ENCODE measurements at regions not wholly inside any gene's neighbourhood (a gene's known extent, or its start where the extent isn't known, plus 50 kb on each side); places are given as distances from the start of the nearest gene placed in this dataset.

DNA sequence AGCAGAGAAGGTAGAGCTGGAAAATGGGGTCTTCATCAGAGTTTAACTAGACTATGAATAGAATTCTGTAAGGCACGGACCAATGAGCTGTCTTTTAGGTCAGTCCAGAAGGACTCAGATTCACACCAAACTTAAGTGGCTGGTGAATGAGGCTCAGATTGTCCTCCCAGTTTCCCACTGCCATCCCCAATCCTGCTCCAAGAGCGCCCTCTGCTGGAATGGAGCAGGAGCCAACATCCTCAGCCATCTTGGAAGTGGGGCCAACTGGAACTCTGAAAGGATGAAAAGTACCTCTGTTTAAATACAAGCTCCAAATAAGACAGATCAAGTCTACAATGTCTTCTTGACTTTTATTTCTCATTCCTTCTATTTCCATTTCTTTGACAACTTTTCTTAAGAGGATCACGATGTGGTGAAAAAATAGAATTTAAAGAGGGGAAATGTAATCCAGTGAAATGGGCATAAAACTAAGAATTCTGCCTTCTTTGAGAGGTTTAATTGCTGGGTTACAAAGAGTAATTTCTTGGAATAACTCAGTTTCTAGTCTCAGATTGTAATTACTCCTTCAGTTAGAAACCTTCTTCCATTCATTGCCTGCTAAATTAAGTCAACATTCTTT lies 217.1 kb upstream of the TPRG1 start:
- TF ChIP-seq ZFP30 (CRISPR knock-in tag; IDR thresholded peaks at IDR 0.05), result no peak
- TF ChIP-seq PPARA (CRISPR knock-in tag; IDR thresholded peaks at IDR 0.05; ENCODE audit: borderline replicate concordance), result no peak
- no peak for TF ChIP-seq ARNTL (CRISPR knock-in tag; IDR thresholded peaks at IDR 0.05; ENCODE audit: borderline replicate concordance, low read depth)
- TF ChIP-seq ZFP3 (CRISPR knock-in tag; IDR thresholded peaks at IDR 0.05), result no peak
- TF ChIP-seq, protein P1, sequence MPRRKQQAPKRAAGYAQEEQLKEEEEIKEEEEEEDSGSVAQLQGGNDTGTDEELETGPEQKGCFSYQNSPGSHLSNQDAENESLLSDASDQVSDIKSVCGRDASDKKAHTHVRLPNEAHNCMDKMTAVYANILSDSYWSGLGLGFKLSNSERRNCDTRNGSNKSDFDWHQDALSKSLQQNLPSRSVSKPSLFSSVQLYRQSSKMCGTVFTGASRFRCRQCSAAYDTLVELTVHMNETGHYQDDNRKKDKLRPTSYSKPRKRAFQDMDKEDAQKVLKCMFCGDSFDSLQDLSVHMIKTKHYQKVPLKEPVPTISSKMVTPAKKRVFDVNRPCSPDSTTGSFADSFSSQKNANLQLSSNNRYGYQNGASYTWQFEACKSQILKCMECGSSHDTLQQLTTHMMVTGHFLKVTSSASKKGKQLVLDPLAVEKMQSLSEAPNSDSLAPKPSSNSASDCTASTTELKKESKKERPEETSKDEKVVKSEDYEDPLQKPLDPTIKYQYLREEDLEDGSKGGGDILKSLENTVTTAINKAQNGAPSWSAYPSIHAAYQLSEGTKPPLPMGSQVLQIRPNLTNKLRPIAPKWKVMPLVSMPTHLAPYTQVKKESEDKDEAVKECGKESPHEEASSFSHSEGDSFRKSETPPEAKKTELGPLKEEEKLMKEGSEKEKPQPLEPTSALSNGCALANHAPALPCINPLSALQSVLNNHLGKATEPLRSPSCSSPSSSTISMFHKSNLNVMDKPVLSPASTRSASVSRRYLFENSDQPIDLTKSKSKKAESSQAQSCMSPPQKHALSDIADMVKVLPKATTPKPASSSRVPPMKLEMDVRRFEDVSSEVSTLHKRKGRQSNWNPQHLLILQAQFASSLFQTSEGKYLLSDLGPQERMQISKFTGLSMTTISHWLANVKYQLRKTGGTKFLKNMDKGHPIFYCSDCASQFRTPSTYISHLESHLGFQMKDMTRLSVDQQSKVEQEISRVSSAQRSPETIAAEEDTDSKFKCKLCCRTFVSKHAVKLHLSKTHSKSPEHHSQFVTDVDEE (CRISPR knock-in tag; IDR thresholded peaks at IDR 0.05), result no peak
- no peak for TF ChIP-seq BACH2 (CRISPR knock-in tag; IDR thresholded peaks at IDR 0.05; ENCODE audit: borderline replicate concordance)
- no peak for TF ChIP-seq RARB (CRISPR knock-in tag; IDR thresholded peaks at IDR 0.05)
- TF ChIP-seq, protein P2, sequence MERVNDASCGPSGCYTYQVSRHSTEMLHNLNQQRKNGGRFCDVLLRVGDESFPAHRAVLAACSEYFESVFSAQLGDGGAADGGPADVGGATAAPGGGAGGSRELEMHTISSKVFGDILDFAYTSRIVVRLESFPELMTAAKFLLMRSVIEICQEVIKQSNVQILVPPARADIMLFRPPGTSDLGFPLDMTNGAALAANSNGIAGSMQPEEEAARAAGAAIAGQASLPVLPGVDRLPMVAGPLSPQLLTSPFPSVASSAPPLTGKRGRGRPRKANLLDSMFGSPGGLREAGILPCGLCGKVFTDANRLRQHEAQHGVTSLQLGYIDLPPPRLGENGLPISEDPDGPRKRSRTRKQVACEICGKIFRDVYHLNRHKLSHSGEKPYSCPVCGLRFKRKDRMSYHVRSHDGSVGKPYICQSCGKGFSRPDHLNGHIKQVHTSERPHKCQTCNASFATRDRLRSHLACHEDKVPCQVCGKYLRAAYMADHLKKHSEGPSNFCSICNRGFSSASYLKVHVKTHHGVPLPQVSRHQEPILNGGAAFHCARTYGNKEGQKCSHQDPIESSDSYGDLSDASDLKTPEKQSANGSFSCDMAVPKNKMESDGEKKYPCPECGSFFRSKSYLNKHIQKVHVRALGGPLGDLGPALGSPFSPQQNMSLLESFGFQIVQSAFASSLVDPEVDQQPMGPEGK (CRISPR knock-in tag; IDR thresholded peaks at IDR 0.05; ENCODE audit: borderline replicate concordance), result no peak
- TF ChIP-seq, protein P3, sequence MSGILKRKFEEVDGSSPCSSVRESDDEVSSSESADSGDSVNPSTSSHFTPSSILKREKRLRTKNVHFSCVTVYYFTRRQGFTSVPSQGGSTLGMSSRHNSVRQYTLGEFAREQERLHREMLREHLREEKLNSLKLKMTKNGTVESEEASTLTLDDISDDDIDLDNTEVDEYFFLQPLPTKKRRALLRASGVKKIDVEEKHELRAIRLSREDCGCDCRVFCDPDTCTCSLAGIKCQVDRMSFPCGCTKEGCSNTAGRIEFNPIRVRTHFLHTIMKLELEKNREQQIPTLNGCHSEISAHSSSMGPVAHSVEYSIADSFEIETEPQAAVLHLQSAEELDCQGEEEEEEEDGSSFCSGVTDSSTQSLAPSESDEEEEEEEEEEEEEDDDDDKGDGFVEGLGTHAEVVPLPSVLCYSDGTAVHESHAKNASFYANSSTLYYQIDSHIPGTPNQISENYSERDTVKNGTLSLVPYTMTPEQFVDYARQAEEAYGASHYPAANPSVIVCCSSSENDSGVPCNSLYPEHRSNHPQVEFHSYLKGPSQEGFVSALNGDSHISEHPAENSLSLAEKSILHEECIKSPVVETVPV (CRISPR knock-in tag; IDR thresholded peaks at IDR 0.05), result no peak
- TF ChIP-seq TOX (CRISPR knock-in tag; IDR thresholded peaks at IDR 0.05; ENCODE audit: borderline replicate concordance), result no peak
